CD14-positive monocyte (primary cell): ENCODE measurements at regions not wholly inside any gene's neighbourhood (a gene's known extent, or its start where the extent isn't known, plus 50 kb on each side); places are given as distances from the start of the nearest gene placed in this dataset.

ENCODE experiments used
- DNase-seq, 3 donors: peaks; one replicate each; pipeline ENCODE4 v3.0.0-alpha.2; 2011 to 2022
- H2AFZ ChIP-seq: 2 replicates; pipeline ENCODE4 v1.6.0; 2012; ENCODE audit warnings: mild to moderate bottlenecking, low read depth, low read length, inconsistent platforms; ENCODE audit not compliant: insufficient read depth, poor library complexity, severe bottlenecking
- H3K27ac ChIP-seq, 2 donors: 1 replicate in 1 of 2; 2 replicates in 1 of 2; pipeline ENCODE4 v1.5.1; 2012 to 2013; ENCODE audit warnings: low read length in 2 of 2, control low read depth in 1 of 2, inconsistent platforms in 1 of 2, low read depth in 1 of 2, mild to moderate bottlenecking in 1 of 2
- H3K27me3 ChIP-seq, 2 donors: one replicate each; pipeline versions ENCODE4 v1.6.0 to v1.6.1; 2011 to 2013; ENCODE audit warnings: low read length in 2 of 2; ENCODE audit not compliant: control insufficient read depth in 2 of 2, insufficient read depth in 2 of 2
- H3K36me3 ChIP-seq, 2 donors: replicated peaks in 1 of 2; 1 replicate in 1 of 2; 2 replicates in 1 of 2; pipeline versions ENCODE4 v1.5.1 to v1.6.1; 2012 to 2013; ENCODE audit warnings: low read length in 2 of 2, control low read depth in 1 of 2, inconsistent platforms in 1 of 2, mild to moderate bottlenecking in 1 of 2; ENCODE audit not compliant: insufficient read depth in 2 of 2, control insufficient read depth in 1 of 2
- H3K4me1 ChIP-seq, 2 donors: 1 replicate in 1 of 2; 2 replicates in 1 of 2; pipeline versions ENCODE4 v1.5.1 to v1.6.1; 2012 to 2013; ENCODE audit warnings: low read length in 2 of 2, control low read depth in 1 of 2, inconsistent platforms in 1 of 2, mild to moderate bottlenecking in 1 of 2, moderate library complexity in 1 of 2; ENCODE audit not compliant: insufficient read depth in 2 of 2, control insufficient read depth in 1 of 2
- H3K4me2 ChIP-seq: replicated peaks from 2 replicates; pipeline ENCODE3; 2012; ENCODE audit warnings: low read length, moderate library complexity, mild to moderate bottlenecking; ENCODE audit not compliant: poor library complexity, severe bottlenecking; ENCODE audit errors: extremely low read depth
- H3K4me3 ChIP-seq, 3 experiments: fragments of 200-600 bp in 1 of 3; sonication (generic) in 1 of 3; replicated peaks in 1 of 3; 1 replicate in 2 of 3; 2 replicates in 1 of 3; pipeline ENCODE4 v1.5.1; 2011 to 2013; ENCODE audit warnings: low read length in 3 of 3, mild to moderate bottlenecking in 3 of 3, control low read depth in 2 of 3, low read depth in 2 of 3, inconsistent platforms in 1 of 3, moderate library complexity in 1 of 3
- H3K79me2 ChIP-seq: 2 replicates; pipeline ENCODE4 v1.6.0; 2012; ENCODE audit warnings: mild to moderate bottlenecking, control low read depth, inconsistent platforms, low read length, moderate library complexity; ENCODE audit not compliant: insufficient read depth
- H3K9ac ChIP-seq: 2 replicates; pipeline ENCODE4 v1.6.0; 2017; ENCODE audit warnings: low read length, mild to moderate bottlenecking; ENCODE audit not compliant: insufficient read depth, poor library complexity, severe bottlenecking
- H3K9me3 ChIP-seq, 2 donors: replicated peaks in 1 of 2; 1 replicate in 1 of 2; 2 replicates in 1 of 2; pipeline versions ENCODE4 v1.5.1 to v1.6.1; 2012 to 2013; ENCODE audit warnings: low read length in 2 of 2, control low read depth in 1 of 2; ENCODE audit not compliant: control insufficient read depth in 1 of 2, insufficient read depth in 1 of 2
- H4K20me1 ChIP-seq: 2 replicates; pipeline ENCODE4 v1.6.0; 2012; ENCODE audit warnings: mild to moderate bottlenecking, low read length, control low read depth, moderate library complexity; ENCODE audit not compliant: insufficient read depth
- H3K27ac Mint-ChIP-seq, 7 donors: one replicate each; pipeline ENCODE4 v1.8.0; 2020; ENCODE audit warnings: mild to moderate bottlenecking in 7 of 7, mixed read lengths in 7 of 7, moderate library complexity in 6 of 7, inconsistent platforms in 2 of 7
- H3K27me3 Mint-ChIP-seq, 3 donors: one replicate each; pipeline ENCODE4 v1.8.0; 2021 to 2022; ENCODE audit warnings: low read depth in 3 of 3, mild to moderate bottlenecking in 3 of 3, mixed read lengths in 3 of 3, moderate library complexity in 3 of 3, inconsistent platforms in 1 of 3
- H3K36me3 Mint-ChIP-seq, 2 donors: one replicate each; pipeline ENCODE4 v1.8.0; 2020; ENCODE audit warnings: mixed read lengths in 2 of 2, inconsistent platforms in 1 of 2, mild to moderate bottlenecking in 1 of 2
- H3K4me1 Mint-ChIP-seq: one replicate; pipeline ENCODE4 v1.8.0; 2020; ENCODE audit warnings: mild to moderate bottlenecking, mixed read lengths
- H3K4me3 Mint-ChIP-seq, 2 donors: one replicate each; pipeline ENCODE4 v1.8.0; 2020; ENCODE audit warnings: mild to moderate bottlenecking in 2 of 2, mixed read lengths in 2 of 2, moderate library complexity in 1 of 2
- H3K9me3 Mint-ChIP-seq, 7 donors: one replicate each; pipeline ENCODE4 v1.8.0; 2020 to 2022; ENCODE audit warnings: mixed read lengths in 7 of 7, mild to moderate bottlenecking in 6 of 7, moderate library complexity in 6 of 7, inconsistent platforms in 2 of 7
- WGBS: methylation state at CpG from one replicate; pipeline ENCODE4 v1.1.5; 2013; ENCODE audit warnings: missing lambda C conversion rate; ENCODE audit not compliant: insufficient coverage; 5-methylcytosine and 5-hydroxymethylcytosine counted together
- intact Hi-C, 2 donors: fragments of 100-400 bp; cut with micrococcal nuclease; formaldehyde crosslinking; loops; one replicate each; pipeline versions ENCODE4 v1.15.0 to v1.15.1; 2023
- TF ChIP-seq, protein P1 (sequence below): fragments of 200-600 bp; IDR thresholded peaks from one replicate; pipeline ENCODE4 v1.8.0; 2022; ENCODE audit warnings: antibody characterized with exemption, mild to moderate bottlenecking

DNA sequence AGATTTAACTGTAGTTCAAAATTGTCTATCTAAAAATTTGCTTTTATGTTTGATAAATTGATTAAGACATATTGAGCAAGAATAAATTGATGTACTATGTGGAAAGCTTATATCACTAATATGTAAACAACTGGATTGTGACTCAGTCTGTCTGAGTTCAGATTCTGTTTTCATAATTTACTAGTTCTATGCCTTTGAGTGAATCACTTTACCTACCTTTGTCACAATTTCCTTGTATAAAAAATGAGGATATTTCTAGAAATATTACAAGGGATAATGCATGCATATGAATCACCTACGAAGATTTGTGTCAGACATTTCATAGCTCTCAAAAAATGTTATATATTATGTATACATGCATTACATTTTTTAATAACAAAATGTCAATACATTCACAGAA lies 245.1 kb upstream of the ZWINT start:
- Histone ChIP-seq H3K9ac (no peak overlapping the region), H3K4me2 (no peak overlapping the region), H3K9me3 (peaks cover 0 to 3% of the 10 kb centered on the region in 2 donors), H3K4me1 (no peaks in the 10 kb centered on the region), H4K20me1 (no peaks in the 10 kb centered on the region), H2AFZ (no peak overlapping the region), H3K36me3 (no peaks in the 10 kb centered on the region), H3K79me2 (no peaks in the 10 kb centered on the region), H3K27me3 (no peaks in the 10 kb centered on the region), H3K4me3 (no peak overlapping the region), H3K27ac (no peak overlapping the region)
- Mint-ChIP-seq H3K4me3 (no peak overlapping the region), H3K36me3 (no peaks in the 10 kb centered on the region), H3K27me3 (peaks cover 2% of the 10 kb centered on the region in 3 donors), H3K4me1 (no peaks in the 10 kb centered on the region), H3K27ac (no peak overlapping the region), H3K9me3 (peaks cover 0 to 1% (median 0%) of the 10 kb centered on the region in 7 donors)
- no peak for DNase-seq
- intact Hi-C loops = no loop called here
- WGBS = no CpG with 5 or more reads among the region's 1 CpG
- TF ChIP-seq, protein P1, sequence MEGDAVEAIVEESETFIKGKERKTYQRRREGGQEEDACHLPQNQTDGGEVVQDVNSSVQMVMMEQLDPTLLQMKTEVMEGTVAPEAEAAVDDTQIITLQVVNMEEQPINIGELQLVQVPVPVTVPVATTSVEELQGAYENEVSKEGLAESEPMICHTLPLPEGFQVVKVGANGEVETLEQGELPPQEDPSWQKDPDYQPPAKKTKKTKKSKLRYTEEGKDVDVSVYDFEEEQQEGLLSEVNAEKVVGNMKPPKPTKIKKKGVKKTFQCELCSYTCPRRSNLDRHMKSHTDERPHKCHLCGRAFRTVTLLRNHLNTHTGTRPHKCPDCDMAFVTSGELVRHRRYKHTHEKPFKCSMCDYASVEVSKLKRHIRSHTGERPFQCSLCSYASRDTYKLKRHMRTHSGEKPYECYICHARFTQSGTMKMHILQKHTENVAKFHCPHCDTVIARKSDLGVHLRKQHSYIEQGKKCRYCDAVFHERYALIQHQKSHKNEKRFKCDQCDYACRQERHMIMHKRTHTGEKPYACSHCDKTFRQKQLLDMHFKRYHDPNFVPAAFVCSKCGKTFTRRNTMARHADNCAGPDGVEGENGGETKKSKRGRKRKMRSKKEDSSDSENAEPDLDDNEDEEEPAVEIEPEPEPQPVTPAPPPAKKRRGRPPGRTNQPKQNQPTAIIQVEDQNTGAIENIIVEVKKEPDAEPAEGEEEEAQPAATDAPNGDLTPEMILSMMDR = no peak

DNA sequence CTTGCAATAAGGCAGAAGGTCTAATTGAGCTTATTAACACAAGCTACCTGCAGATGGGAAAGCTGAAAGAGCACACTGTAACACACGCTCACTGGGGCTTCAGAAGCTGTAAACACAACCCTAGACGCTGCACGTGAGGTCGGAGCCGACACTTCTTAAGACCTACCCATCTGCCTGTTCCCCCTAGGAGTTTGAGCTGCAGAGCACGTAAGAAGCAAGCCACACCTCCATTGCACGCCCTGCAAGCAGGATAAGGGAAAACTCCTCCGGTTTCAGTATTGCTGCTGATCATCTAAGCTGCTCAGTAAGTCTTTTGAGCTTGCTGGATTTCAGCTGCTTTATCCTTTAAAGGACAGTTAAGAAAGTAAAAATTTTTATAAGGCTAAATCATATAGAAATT lies 244.0 kb upstream of the ZWINT start:
- intact Hi-C loops = no loop called here
- H2AFZ ChIP-seq = no peak overlapping the region
- peaks cover 0 to 3% of the 10 kb centered on the region in 2 donors for H3K9me3 ChIP-seq

More for the DNA sequence above, 244.0 kb upstream of the ZWINT start:
- Mint-ChIP-seq H3K4me1 (no peaks in the 10 kb centered on the region), H3K27ac (no peak overlapping the region), H3K36me3 (no peaks in the 10 kb centered on the region), H3K4me3 (no peak overlapping the region), H3K9me3 (peaks cover 0 to 4% (median 0%) of the 10 kb centered on the region in 7 donors), H3K27me3 (peaks cover 2% of the 10 kb centered on the region in 3 donors)
- no peak for DNase-seq
- Histone ChIP-seq H3K79me2 (no peaks in the 10 kb centered on the region), H3K27me3 (no peaks in the 10 kb centered on the region), H3K4me1 (no peaks in the 10 kb centered on the region), H4K20me1 (no peaks in the 10 kb centered on the region), H3K4me2 (no peak overlapping the region), H3K27ac (no peak overlapping the region), H3K9ac (no peak overlapping the region), H3K4me3 (no peak overlapping the region), H3K36me3 (no peaks in the 10 kb centered on the region)
- 31% methylated on average over 6 of the region's 8 CpGs for WGBS
- TF ChIP-seq, protein P1 = no peak
